Brain microvascular endothelial cell (primary cell): ENCODE measurements at regions not wholly inside any gene's neighbourhood (a gene's known extent, or its start where the extent isn't known, plus 50 kb on each side); places are given as distances from the start of the nearest gene placed in this dataset.

ENCODE experiments used
- DNase-seq: peaks from one replicate; pipeline ENCODE4 v3.0.0-alpha.2; 2020
- H3K27ac ChIP-seq: fragments of 250-450 bp; sonication (Bioruptor Pico); 2 replicates; pipeline ENCODE4 v1.5.1; 2020; ENCODE audit warnings: mild to moderate bottlenecking, moderate library complexity
- H3K27me3 ChIP-seq: fragments of 250-450 bp; sonication (Bioruptor Pico); replicated peaks from 2 replicates; pipeline ENCODE4 v1.5.1; 2020; ENCODE audit warnings: mild to moderate bottlenecking
- H3K36me3 ChIP-seq: fragments of 250-450 bp; sonication (Bioruptor Pico); replicated peaks from 2 replicates; pipeline ENCODE4 v1.5.1; 2020; ENCODE audit warnings: mild to moderate bottlenecking
- H3K4me3 ChIP-seq: 2 replicates; pipeline ENCODE4 v1.5.1; 2011; ENCODE audit warnings: low read depth, mild to moderate bottlenecking, control low read depth, low read length, moderate library complexity
- CTCF ChIP-seq: IDR thresholded peaks from 2 replicates; pipeline ENCODE4 v1.5.1; 2011; ENCODE audit warnings: low read depth, mild to moderate bottlenecking, moderate library complexity, low read length, control low read depth, inconsistent platforms; ENCODE audit errors: missing control alignments
- in situ Hi-C: cut with HindIII; loops from 2 replicates; pipeline ENCODE4 v1.10.0; 2017; ENCODE audit warnings: low sequenced_read_pairs, low pct_ligation_motif_present

GRCh38 chr1:81584398-81584797, 216.3 kb upstream of the ADGRL2 start:
- Histone ChIP-seq H3K27me3 (no peaks in the 10 kb centered on the region), H3K36me3 (no peaks in the 10 kb centered on the region), H3K27ac (no peak overlapping the region), H3K4me3 (no peak overlapping the region)
- no peak for TF ChIP-seq CTCF
- in situ Hi-C loops = no loop called here
- DNase-seq = no peak

GRCh38 chr1:81583878-81584277, 216.9 kb upstream of the ADGRL2 start:
- no peak overlapping the region for H3K4me3 ChIP-seq
- DNase-seq = no peak
- no peak overlapping the region for H3K27ac ChIP-seq
- H3K27me3 ChIP-seq = no peaks in the 10 kb centered on the region
- no peak for TF ChIP-seq CTCF
- in situ Hi-C loops = no loop called here
- no peaks in the 10 kb centered on the region for H3K36me3 ChIP-seq

- Histone ChIP-seq H3K36me3 (no peaks in the 10 kb centered on the region), H3K27ac (no peak overlapping the region), H3K4me3 (no peak overlapping the region), H3K27me3 (no peaks in the 10 kb centered on the region)
- in situ Hi-C loops = no loop called here
- no peak for TF ChIP-seq CTCF
- peak; percentile 28 for DNase-seq
These were observed 218.2 kb upstream of the ADGRL2 start for GRCh38 chr1:81582467-81582986.

GRCh38 chr1:81578867-81579266, 221.9 kb upstream of the ADGRL2 start:
- TF ChIP-seq CTCF = no peak
- in situ Hi-C loops = no loop called here
- DNase-seq = no peak
- no peaks in the 10 kb centered on the region for H3K27me3 ChIP-seq
- no peaks in the 10 kb centered on the region for H3K36me3 ChIP-seq
- no peak overlapping the region for H3K27ac ChIP-seq
- H3K4me3 ChIP-seq = no peak overlapping the region

- no peaks in the 10 kb centered on the region for H3K36me3 ChIP-seq
- no peak overlapping the region for H3K27ac ChIP-seq
- no peak overlapping the region for H3K4me3 ChIP-seq
- no peak for DNase-seq
- no peak for TF ChIP-seq CTCF
- H3K27me3 ChIP-seq = no peaks in the 10 kb centered on the region
- in situ Hi-C loops = no loop called here
These were observed 223.6 kb upstream of the ADGRL2 start for GRCh38 chr1:81577004-81577697.

GRCh38 chr1:81574408-81574807, 226.3 kb upstream of the ADGRL2 start:
- Histone ChIP-seq H3K27ac (no peak overlapping the region), H3K4me3 (no peak overlapping the region), H3K36me3 (no peaks in the 10 kb centered on the region), H3K27me3 (no peaks in the 10 kb centered on the region)
- in situ Hi-C loops = no loop called here
- no peak for TF ChIP-seq CTCF
- no peak for DNase-seq
